ENCODE measurements at regions not wholly inside any gene's neighbourhood (a gene's known extent, or its start where the extent isn't known, plus 50 kb on each side); places are given as distances from the start of the nearest gene placed in this dataset.

DNA sequence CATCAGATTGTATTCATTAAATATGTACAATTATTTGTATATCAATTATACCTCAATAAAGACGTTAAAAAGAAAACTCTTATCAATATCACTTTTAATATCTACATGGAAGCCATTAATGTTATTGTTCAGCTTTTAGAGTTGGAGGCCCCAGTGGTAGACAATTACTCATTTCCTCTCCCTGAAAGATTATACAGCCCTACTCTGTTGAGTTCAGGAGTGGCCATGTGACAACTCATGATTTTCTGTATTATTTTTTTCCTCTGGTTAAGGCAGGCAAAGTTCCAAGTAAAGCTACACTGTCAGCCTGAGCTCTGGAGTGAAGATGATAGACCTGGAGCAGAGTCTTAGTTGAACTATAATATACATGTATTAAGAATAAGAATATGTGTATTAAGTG, 247.9 kb upstream of the B3GALT2 start (continued):
- TF ChIP-seq MEF2A (IDR thresholded peaks at IDR 0.05; ENCODE audit: insufficient read depth, low read depth, low read length) (no peak), RUNX3 (IDR thresholded peaks at IDR 0.05; ENCODE audit: low read length) (no peak), BACH1 (IDR thresholded peaks at IDR 0.05; ENCODE audit: borderline replicate concordance) (no peak), EED (IDR thresholded peaks at IDR 0.05; ENCODE audit: low read depth) (no peak), ZBTB40 (IDR thresholded peaks at IDR 0.05; ENCODE audit: borderline replicate concordance) (no peak), CBFB (IDR thresholded peaks at IDR 0.05; ENCODE audit: low read depth) (no peak), ATF7 (IDR thresholded peaks at IDR 0.05; ENCODE audit: low read depth) (no peak), BCLAF1 (IDR thresholded peaks at IDR 0.05) (no peak), ZNF217 (IDR thresholded peaks at IDR 0.05) (no peak)
- TF ChIP-seq, protein P1, sequence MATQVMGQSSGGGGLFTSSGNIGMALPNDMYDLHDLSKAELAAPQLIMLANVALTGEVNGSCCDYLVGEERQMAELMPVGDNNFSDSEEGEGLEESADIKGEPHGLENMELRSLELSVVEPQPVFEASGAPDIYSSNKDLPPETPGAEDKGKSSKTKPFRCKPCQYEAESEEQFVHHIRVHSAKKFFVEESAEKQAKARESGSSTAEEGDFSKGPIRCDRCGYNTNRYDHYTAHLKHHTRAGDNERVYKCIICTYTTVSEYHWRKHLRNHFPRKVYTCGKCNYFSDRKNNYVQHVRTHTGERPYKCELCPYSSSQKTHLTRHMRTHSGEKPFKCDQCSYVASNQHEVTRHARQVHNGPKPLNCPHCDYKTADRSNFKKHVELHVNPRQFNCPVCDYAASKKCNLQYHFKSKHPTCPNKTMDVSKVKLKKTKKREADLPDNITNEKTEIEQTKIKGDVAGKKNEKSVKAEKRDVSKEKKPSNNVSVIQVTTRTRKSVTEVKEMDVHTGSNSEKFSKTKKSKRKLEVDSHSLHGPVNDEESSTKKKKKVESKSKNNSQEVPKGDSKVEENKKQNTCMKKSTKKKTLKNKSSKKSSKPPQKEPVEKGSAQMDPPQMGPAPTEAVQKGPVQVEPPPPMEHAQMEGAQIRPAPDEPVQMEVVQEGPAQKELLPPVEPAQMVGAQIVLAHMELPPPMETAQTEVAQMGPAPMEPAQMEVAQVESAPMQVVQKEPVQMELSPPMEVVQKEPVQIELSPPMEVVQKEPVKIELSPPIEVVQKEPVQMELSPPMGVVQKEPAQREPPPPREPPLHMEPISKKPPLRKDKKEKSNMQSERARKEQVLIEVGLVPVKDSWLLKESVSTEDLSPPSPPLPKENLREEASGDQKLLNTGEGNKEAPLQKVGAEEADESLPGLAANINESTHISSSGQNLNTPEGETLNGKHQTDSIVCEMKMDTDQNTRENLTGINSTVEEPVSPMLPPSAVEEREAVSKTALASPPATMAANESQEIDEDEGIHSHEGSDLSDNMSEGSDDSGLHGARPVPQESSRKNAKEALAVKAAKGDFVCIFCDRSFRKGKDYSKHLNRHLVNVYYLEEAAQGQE (IDR thresholded peaks at IDR 0.05; ENCODE audit: low read depth, low read length): no peak
